C4-2B (cell line): ENCODE measurements at regions not wholly inside any gene's neighbourhood (a gene's known extent, or its start where the extent isn't known, plus 50 kb on each side); places are given as distances from the start of the nearest gene placed in this dataset.
A peak's percentile ranks its signal among the peaks of the same experiment; 100 is the strongest.
"Not testable (repeated sequence)": the region's sequence is repeated elsewhere in the genome, so short reads cannot be mapped to it uniquely, and the experiment has no call there.

ENCODE experiments used
- H3K27ac ChIP-seq: fragments of 450-650 bp; 2 replicates; pipeline ENCODE4 v1.5.1; 2017
- CTCF ChIP-seq: fragments of 450-650 bp; conservative IDR thresholded peaks from 2 replicates; pipeline ENCODE4 v1.5.1; 2017; ENCODE audit warnings: mild to moderate bottlenecking

DNA sequence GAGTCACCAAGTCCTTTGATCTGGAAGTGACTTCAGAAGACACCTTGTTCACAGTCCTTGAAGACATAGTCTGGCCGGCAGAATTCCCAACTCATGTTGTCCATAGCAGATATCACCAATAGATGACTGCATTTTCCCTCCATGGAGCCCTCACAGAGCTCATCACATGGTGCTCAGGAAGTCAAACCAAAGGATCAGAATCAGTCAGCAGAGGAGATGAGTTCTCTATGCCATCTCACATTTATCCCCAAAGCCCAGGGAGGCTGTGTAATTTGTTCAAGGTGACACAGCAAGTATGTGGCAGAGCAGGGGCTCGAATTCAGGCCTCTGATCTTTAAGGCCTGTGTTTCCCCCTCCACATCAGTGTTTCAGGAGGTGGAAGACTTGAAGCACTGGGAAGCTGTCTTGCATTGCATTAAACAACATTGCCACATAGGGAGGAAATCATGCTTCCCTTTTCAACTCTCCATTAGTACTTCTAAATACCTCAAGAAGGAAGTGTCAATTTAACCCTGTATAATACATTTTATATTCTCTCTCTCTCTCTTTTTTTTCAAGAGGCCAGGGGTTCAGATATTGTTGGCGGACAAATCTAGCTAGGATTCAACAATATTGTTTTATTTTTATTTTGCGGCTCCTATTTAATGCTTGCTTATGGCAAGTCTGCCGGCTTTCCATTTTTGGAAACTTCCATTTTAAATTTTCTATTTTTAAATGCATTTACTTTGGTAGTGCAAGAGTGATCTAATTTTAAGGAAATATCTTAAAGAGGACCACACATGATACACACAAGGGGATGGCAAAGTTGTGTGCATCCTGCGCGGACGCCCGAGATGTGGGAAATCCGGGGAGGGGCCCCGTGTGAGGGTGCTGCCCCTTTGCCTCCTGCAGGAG, 61.9 kb downstream of the NPIPB5 start:
- TF ChIP-seq CTCF, result peak; percentile 9
- not testable (repeated sequence) for H3K27ac ChIP-seq

GRCh38 chr16:22573225-22573530, 62.5 kb downstream of the NPIPB5 start:
- TF ChIP-seq CTCF, result 0 out of 2 replicates have a peak, but pooled peaks have one; percentile 7

GRCh38 chr16:22576506-22576905, 65.8 kb downstream of the NPIPB5 start:
- H3K27ac ChIP-seq, result not testable (repeated sequence)

More at GRCh38 chr16:22573225-22573530, 62.5 kb downstream of the NPIPB5 start:
- not testable (repeated sequence) for H3K27ac ChIP-seq

DNA sequence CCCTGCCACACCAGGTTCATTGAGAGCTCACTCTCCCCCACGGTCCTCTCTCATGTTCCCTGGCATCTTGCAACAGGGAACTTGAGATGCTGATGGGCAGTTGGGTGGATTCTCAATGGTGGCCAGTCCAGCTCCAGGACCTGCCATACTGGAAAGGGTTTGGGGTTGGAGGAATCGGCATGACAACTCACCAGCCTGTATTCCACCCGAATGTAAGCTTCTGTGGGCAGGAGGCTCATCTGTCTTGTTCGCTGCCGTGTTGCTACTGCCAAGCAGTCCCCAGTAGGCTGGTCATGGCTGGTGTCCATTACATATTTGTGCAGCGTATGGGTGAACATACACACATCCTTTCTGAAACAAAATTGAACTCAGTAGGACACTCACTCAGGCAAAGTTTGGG, 72.5 kb downstream of the NPIPB5 start:
- H3K27ac ChIP-seq, result not testable (repeated sequence)

DNA sequence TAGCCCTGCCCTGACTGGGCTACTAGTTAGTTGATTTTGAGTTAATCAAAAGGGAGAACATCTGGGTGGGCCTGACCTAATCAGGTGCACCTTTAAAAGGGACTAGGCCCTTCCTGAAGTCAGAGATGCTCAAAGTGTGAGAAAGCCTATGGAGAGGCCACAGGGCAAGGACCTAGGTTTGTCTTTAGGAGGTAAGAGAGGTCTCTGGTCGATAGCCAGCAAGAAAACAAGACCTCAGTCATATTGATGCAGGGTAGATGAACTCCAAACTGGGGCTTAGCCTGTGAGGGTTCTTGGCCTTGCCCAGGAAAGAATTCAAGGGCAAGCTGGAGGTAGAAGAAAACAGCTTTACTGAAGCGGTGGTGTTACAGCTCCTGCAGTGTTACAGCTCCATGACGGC, 73.8 kb downstream of the NPIPB5 start:
- not testable (repeated sequence) for H3K27ac ChIP-seq

DNA sequence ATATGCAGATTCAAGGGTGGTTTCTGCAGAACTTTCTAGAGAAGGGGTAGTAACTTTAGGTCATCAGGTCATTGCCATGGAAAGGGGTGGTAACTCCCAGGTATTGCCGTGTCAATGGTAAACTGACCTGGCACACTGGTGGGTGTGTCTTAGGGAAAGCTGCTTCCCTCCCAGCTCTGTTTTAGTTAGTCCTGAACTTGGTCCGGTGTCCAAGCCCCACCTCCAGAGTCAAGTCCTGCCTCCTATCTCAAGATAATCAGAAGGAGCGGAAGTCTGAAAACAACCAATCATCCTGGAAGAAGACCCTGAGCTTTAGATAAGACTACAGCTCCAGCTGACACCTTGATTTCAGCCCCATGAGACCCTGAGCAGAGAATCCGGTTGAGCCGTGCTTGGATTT, 74.2 kb downstream of the NPIPB5 start:
- H3K27ac ChIP-seq, result not testable (repeated sequence)

DNA sequence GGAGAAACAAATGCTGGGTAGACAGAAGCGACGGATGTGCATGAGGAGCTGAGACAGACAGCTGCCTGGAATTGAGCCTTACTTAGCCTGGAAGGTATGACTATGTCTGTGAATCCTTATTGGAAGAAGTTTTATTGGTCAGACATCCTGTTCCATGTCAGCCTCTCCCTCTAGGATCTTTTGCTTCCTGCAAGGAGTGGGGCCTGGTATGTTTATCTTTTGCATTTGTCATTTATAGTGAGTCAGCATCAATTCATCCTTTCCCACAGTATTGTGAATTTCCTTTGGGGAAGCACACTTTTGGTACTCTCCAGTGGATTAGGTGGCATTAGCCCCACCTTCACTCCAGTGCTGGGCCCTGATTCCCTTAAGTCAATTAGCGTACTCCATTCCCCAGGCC, 74.7 kb downstream of the NPIPB5 start:
- not testable (repeated sequence) for H3K27ac ChIP-seq

- not testable (repeated sequence) for H3K27ac ChIP-seq
These were observed 76.0 kb downstream of the NPIPB5 start for GRCh38 chr16:22586732-22587131.

GRCh38 chr16:22589757-22590156, 79.1 kb downstream of the NPIPB5 start:
- H3K27ac ChIP-seq, result not testable (repeated sequence)

GRCh38 chr16:22596445-22597045, 85.9 kb downstream of the NPIPB5 start:
- H3K27ac ChIP-seq, result not testable (repeated sequence)

GRCh38 chr16:22603744-22604143, 93.1 kb downstream of the NPIPB5 start:
- not testable (repeated sequence) for H3K27ac ChIP-seq

DNA sequence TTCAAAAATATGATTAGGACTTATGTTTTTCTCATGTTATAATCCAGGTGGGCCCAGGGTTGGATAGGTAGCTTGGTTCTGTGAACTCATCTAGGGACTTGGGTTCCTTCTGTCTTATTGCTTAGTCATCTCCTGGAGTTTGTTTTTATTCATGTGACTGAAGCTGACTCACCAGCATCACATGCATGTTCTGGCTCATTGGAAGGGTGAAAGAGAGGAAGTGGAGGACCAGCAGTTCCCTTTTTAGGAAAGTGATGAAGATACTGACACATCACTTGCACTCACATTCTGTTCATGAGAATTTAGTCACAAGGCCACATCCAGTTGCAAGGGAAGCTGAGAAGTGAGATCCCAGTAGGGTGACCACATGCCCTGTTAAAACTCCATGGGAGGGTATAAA, 95.9 kb downstream of the NPIPB5 start:
- H3K27ac ChIP-seq, result not testable (repeated sequence)

- H3K27ac ChIP-seq, result not testable (repeated sequence)
These were observed 99.1 kb downstream of the NPIPB5 start for GRCh38 chr16:22609798-22610197.

GRCh38 chr16:22611128-22611527, 100.4 kb downstream of the NPIPB5 start:
- not testable (repeated sequence) for H3K27ac ChIP-seq
